ENCODE measurements at regions not wholly inside any gene's neighbourhood (a gene's known extent, or its start where the extent isn't known, plus 50 kb on each side); places are given as distances from the start of the nearest gene placed in this dataset.

- TF ChIP-seq POLR2A (IDR thresholded peaks at IDR 0.05) (no peak), CTCF (IDR thresholded peaks at IDR 0.05) (no peak)
These were observed 146.0 kb downstream of the VAPA start for GRCh38 chr18:10059610-10060468.

All from prostate gland (tissue), 2 donors.